Activated CD8-positive, alpha-beta memory T cell treated with anti-CD3 and anti-CD28 coated beads, Interleukin-2, amount 10 ng/mL, durations not matched to agents 7 days and 5 days (primary cell): ENCODE measurements at regions not wholly inside any gene's neighbourhood (a gene's known extent, or its start where the extent isn't known, plus 50 kb on each side); places are given as distances from the start of the nearest gene placed in this dataset.
"Not testable (repeated sequence)": the region's sequence is repeated elsewhere in the genome, so short reads cannot be mapped to it uniquely, and the experiment has no call there.

Experiments used
- ATAC-seq: fragments of 150-1000 bp; cut with Tn5 transposase; one replicate; pipeline ENCODE4 v1.10.0; 2021; ENCODE audit warnings: moderate library complexity
- CTCF ChIA-PET: fragments of 350-600 bp; sonication (Branson Sonifier 250); formaldehyde crosslinking; loops from one replicate; lab custom pipeline; 2021; ENCODE audit warnings: antibody characterized with exemption; lab: Charles Lee
- DNase-seq: peaks from one replicate; pipeline ENCODE4 v3.0.0-alpha.2; 2020
- H3K27ac Mint-ChIP-seq: one replicate; pipeline ENCODE4 v1.8.0; 2021; ENCODE audit warnings: mild to moderate bottlenecking, mixed read lengths
- H3K27me3 Mint-ChIP-seq: one replicate; pipeline ENCODE4 v1.8.0; 2021; ENCODE audit warnings: mixed read lengths
- H3K36me3 Mint-ChIP-seq: one replicate; pipeline ENCODE4 v1.8.0; 2021; ENCODE audit warnings: mild to moderate bottlenecking, mixed read lengths
- H3K4me1 Mint-ChIP-seq: one replicate; pipeline ENCODE4 v1.8.0; 2021; ENCODE audit warnings: mixed read lengths
- H3K4me3 Mint-ChIP-seq: one replicate; pipeline ENCODE4 v1.8.0; 2021; ENCODE audit warnings: mild to moderate bottlenecking, moderate library complexity, mixed read lengths
- H3K9me3 Mint-ChIP-seq: one replicate; pipeline ENCODE4 v1.8.0; 2022; ENCODE audit warnings: low read depth, mixed read lengths

DNA sequence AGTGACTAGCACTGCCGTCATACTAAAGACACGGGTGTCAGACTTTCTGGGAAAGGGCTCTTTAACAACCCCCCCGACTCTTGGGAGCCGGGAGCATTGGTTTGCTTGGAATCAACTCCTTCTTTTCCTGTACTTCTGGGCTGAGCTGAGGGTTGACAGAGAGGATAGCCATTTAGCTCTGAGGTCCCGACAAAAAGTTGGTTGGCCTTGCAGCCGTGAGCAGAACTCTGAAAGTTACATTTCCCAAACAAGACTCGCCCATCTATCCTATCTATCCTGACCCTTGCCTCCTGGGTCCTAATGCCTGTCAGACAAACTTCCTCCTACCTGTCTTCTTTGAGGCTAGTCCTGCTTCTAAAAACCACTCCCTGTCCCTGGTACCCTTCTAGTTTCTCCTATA, 460.8 kb upstream of the TOM1L1 start:
- no peaks in the 10 kb centered on the region for H3K27me3 Mint-ChIP-seq
- no peak for DNase-seq
- H3K4me1 Mint-ChIP-seq, result no peaks in the 10 kb centered on the region
- CTCF ChIA-PET, result no interaction called here
- no peak overlapping the region for H3K27ac Mint-ChIP-seq
- H3K36me3 Mint-ChIP-seq, result no peaks in the 10 kb centered on the region
- ATAC-seq, result no peak
- no peak overlapping the region for H3K4me3 Mint-ChIP-seq
- H3K9me3 Mint-ChIP-seq, result peaks cover 4% of the 10 kb centered on the region

DNA sequence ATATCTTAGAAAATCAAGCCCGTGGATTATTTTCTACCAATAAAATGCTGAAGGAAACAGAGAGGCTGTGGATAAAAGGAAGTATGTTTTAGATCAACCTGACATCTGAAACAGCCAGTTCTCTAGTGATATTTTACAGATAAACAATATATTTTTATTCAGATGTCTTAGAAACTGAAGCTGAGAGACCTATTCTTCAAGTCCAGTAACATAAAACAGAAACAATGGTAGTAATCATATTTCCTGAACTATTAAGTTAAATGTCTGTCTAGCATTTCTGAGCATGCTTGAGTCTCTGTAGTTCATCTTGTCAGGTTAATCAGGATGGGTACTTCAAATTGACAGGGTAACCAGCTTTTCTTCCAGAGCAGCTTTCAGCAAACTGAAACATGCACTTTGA, 449.6 kb upstream of the TOM1L1 start:
- H3K4me3 Mint-ChIP-seq, result no peak overlapping the region
- H3K27me3 Mint-ChIP-seq, result no peaks in the 10 kb centered on the region
- peaks cover 5% of the 10 kb centered on the region for H3K9me3 Mint-ChIP-seq
- H3K4me1 Mint-ChIP-seq, result no peaks in the 10 kb centered on the region
- ATAC-seq (no peak), DNase-seq (no peak)
- no peaks in the 10 kb centered on the region for H3K36me3 Mint-ChIP-seq
- no peak overlapping the region for H3K27ac Mint-ChIP-seq
- CTCF ChIA-PET, result no interaction called here

DNA sequence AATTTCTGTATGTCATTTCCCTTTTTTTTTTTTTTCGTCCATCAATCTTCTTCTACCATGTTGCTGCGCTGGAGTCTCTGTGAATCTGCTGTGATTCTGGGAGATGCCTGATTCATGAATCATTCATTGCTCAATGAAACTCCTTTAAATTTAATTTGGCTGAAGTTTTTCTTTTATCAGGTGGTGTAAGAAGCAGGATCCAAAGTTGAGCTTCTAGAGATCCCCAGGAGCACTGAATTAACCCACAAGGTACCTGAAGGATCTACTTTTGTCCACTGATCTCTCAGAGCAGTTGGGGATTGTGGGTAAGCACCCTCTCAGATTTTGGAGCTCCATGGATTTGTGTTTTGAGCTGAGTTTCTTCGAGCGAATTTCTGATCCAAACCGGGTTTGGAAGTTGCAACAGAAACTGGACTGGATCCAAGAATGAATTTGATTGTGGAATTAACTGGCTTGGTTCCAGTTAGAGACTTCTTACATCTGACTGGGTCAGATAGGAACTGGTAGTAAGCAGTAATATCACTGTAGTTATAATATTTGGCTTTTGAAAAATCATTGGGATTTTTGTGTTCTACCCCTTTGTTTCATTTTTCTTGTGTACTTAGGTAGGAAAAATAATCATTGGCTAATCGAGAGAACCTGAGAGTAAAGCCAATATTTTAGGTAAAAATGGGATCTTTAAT, 447.8 kb upstream of the TOM1L1 start:
- Mint-ChIP-seq H3K27ac (no peak overlapping the region), H3K36me3 (no peaks in the 10 kb centered on the region), H3K4me1 (no peaks in the 10 kb centered on the region), H3K9me3 (peaks cover 9% of the 10 kb centered on the region), H3K27me3 (no peaks in the 10 kb centered on the region), H3K4me3 (no peak overlapping the region)
- DNase-seq (no peak), ATAC-seq (no peak)
- CTCF ChIA-PET, result no interaction called here

DNA sequence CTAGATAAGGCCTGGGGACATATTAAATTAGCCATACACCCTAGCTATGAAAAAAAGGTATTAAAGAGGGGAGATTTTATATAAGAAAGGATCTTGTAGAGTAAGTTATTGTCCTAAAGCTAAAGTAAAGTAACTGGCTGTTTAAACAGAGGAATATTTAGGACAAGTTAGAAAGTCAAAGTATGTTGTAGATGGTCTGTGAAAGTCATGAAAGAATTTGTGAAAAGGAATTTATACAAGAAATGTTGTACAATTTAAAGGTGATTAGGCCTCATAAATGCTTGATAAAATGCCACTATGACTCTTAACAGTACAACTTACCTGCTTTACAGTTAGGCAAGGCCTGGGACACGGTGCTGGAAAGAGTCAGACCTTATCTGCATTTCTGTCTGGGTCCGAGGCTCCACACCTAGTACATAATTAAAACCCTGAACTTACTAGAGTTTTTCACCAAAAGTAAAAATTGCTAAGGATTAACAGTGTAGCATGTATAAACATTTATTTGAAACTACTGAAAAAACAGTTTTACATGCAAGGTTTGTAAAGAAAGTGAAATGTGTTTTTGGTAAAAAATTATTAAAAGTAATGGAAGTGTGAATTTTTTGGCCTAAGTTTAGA, 445.3 kb upstream of the TOM1L1 start:
- Mint-ChIP-seq H3K36me3 (no peaks in the 10 kb centered on the region), H3K4me3 (no peak overlapping the region), H3K9me3 (peaks cover 9% of the 10 kb centered on the region), H3K27me3 (no peaks in the 10 kb centered on the region), H3K4me1 (no peaks in the 10 kb centered on the region), H3K27ac (no peak overlapping the region)
- no peak for DNase-seq
- no peak for ATAC-seq
- CTCF ChIA-PET, result no interaction called here

DNA sequence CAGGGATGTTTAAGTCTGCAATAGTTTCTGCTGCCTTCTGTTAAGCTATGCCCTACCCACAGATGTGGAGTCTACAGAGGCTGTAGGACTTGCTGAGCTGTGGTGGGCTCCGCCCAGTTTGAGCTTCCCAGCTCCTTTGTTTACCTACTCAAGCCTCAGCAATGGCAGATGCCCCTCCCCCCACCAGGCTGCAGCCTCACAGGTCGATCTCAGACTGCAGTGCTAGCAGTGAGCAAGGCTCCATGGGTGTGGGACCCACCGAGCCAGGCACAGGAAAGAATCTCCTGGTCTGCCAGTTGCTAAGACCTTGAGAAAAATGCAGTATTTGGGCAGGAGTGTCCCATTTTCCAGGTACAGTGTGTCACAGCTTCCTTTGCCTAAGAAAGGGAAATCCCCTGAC, 435.2 kb upstream of the TOM1L1 start:
- H3K27me3 Mint-ChIP-seq, ATAC-seq, H3K4me1 Mint-ChIP-seq, H3K27ac Mint-ChIP-seq, DNase-seq, CTCF ChIA-PET, H3K36me3 Mint-ChIP-seq, H3K9me3 Mint-ChIP-seq, H3K4me3 Mint-ChIP-seq: not testable (repeated sequence)

DNA sequence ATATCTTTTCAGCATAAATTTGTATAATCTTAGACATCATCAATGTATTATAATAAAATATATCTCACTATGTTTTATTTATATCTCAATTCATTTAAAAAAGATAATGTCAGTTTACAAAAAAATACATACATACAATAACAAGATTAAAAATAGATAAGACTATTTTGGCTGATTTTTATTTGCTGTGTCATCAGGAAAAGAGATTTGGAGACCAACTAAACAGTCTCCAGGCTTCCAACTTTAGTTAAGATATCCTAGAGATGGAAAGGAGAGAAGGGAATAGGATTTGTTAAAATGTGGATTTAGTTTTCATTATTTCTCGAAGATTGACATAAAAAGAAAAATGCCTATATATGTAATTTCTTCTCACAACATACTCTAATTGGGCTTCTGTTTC, 433.8 kb upstream of the TOM1L1 start:
- Mint-ChIP-seq H3K27ac (no peak overlapping the region), H3K27me3 (no peaks in the 10 kb centered on the region), H3K4me1 (no peaks in the 10 kb centered on the region), H3K4me3 (no peak overlapping the region), H3K36me3 (no peaks in the 10 kb centered on the region), H3K9me3 (peaks cover 4% of the 10 kb centered on the region)
- CTCF ChIA-PET, result no interaction called here
- DNase-seq, result no peak
- no peak for ATAC-seq

DNA sequence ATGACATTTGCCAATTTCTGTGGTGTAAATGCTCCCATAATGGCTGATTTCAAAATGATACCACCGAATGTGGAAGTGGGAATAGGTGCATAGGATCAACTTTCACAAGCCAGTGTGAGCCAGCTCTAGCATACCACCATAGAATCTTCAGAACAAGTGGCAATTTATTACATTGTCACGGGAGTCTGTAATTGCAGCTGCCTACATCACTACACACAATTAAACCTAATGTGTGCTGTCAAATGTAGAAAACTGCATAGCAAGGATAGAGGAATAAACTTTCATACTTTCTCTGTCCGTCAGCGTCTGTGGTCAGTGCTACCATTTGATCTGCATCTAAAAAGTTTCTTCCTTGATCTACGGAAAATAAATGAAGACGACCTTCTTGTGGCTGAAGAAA, 417.8 kb upstream of the TOM1L1 start:
- no peaks in the 10 kb centered on the region for H3K4me1 Mint-ChIP-seq
- H3K27me3 Mint-ChIP-seq, result no peaks in the 10 kb centered on the region
- CTCF ChIA-PET, result no interaction called here
- H3K36me3 Mint-ChIP-seq, result no peaks in the 10 kb centered on the region
- H3K27ac Mint-ChIP-seq, result no peak overlapping the region
- H3K9me3 Mint-ChIP-seq, result no peaks in the 10 kb centered on the region
- DNase-seq (no peak), ATAC-seq (no peak)
- H3K4me3 Mint-ChIP-seq, result no peak overlapping the region

DNA sequence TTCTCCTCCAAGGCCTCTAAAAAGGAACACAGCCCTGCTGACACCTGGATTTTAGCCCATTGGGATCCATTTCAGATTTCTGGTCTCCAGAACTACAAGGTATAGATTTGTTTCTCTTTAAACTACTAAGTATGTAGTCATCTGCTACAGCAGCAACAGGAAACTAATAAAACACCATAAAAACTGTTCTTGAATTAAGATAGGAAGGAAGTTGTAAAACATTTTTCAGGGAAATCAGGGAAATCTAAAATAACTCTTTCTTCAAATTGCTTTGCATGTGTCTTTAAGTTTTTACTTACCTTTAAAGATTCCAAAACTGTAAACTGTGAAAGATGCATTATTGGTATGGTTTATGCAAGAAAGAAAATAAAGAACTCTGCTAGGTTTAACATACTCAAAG, 407.0 kb upstream of the TOM1L1 start:
- ATAC-seq, result no peak
- no peak overlapping the region for H3K4me3 Mint-ChIP-seq
- no peak overlapping the region for H3K27ac Mint-ChIP-seq
- no peaks in the 10 kb centered on the region for H3K9me3 Mint-ChIP-seq
- no peaks in the 10 kb centered on the region for H3K27me3 Mint-ChIP-seq
- no peaks in the 10 kb centered on the region for H3K4me1 Mint-ChIP-seq
- CTCF ChIA-PET, result no interaction called here
- H3K36me3 Mint-ChIP-seq, result no peaks in the 10 kb centered on the region
- DNase-seq, result no peak

DNA sequence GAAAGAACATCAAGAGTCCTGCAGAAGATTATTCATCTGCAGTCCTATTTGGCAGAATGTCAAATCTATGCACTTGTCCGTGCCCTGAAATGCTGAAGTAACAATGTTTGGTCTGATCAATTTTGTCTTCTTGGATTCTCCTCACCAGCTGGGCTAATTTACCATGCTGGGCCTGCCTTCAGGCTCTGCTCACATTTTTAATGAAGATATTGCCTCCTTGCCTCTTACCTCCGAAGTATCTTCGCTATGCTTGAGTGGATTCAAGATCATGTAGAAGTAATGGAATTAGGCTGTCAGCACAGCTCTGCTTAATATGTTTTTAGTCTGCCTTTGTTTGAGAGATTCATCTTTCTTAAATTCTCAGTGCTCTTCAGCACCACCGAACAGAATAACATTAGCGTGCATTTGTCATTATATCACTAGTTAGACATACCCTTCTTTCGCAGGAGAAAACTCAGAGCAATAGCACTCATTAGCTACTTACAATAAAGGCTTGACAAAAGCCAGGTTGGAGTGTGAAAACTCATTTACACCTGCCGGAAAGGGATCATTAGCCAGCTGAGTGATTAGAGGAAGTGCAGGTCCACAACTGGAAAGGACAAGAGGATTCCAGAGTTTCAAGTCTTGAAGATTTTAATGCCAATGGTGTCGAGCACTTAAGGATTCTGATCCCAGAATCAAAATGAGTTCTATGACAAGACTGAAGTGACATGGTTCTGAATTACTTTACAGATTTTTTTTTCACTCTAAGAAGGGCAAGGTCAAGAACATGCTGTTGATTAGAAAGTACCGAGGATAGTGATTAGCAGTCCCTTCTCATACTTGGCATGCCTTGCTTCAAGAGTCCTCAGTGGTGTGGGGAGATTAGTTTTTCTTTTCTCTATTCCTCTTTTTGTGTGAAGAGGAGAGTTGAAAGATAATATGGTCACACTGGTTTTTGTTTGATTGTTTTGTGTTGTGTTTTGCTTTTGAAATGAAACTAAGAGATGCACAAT, 405.6 kb upstream of the TOM1L1 start:
- H3K27me3 Mint-ChIP-seq, result no peaks in the 10 kb centered on the region
- CTCF ChIA-PET, result no interaction called here
- DNase-seq, result no peak
- no peak overlapping the region for H3K4me3 Mint-ChIP-seq
- no peaks in the 10 kb centered on the region for H3K36me3 Mint-ChIP-seq
- H3K9me3 Mint-ChIP-seq, result no peaks in the 10 kb centered on the region
- H3K4me1 Mint-ChIP-seq, result no peaks in the 10 kb centered on the region
- no peak overlapping the region for H3K27ac Mint-ChIP-seq
- no peak for ATAC-seq

DNA sequence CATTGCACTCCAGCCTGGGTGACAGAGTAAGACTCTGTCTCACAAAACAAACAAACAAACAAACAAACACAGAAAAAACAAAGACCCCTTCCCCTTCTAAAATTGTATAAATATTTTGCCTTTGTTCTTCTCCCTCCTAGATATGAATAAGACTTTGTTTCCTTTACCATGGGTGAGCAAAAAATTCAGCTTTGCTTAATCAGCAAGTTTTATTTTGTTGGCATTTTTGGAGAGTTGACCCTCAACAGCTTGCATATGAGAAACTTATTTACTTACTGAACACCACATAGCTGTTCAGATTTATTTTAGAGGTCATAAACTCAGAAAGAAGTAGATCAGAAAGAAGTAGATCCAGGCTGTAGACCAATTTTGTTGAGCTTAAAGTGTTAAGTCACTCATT, 395.2 kb upstream of the TOM1L1 start:
- peaks cover 10% of the 10 kb centered on the region for H3K9me3 Mint-ChIP-seq
- H3K36me3 Mint-ChIP-seq, result no peaks in the 10 kb centered on the region
- H3K27ac Mint-ChIP-seq, result no peak overlapping the region
- DNase-seq, result no peak
- CTCF ChIA-PET, result no interaction called here
- H3K27me3 Mint-ChIP-seq, result no peaks in the 10 kb centered on the region
- no peak for ATAC-seq
- no peaks in the 10 kb centered on the region for H3K4me1 Mint-ChIP-seq
- no peak overlapping the region for H3K4me3 Mint-ChIP-seq

DNA sequence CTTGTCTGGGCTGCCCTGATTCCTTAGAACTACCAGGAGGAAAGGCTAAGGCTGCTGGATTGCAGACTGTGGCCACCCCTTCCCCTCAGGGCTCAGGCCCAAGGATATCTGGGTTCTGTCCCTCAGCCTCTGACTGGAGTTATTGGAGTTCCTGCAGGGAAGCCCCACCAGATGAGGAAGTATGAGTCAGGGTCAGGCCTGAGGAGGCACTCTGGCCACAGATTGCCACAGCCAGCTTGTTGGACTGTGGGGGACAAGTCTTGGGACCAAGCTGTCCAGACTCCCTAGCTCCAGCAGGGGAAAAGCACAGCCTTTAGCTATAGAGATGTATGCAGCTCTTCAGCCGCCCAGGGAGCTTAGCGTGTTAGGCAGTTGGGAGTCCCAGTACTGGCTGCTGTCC, 381.9 kb upstream of the TOM1L1 start:
- H3K9me3 Mint-ChIP-seq, result peaks cover 2% of the 10 kb centered on the region
- no peaks in the 10 kb centered on the region for H3K36me3 Mint-ChIP-seq
- no peaks in the 10 kb centered on the region for H3K27me3 Mint-ChIP-seq
- ATAC-seq, result no peak
- H3K4me1 Mint-ChIP-seq, result no peaks in the 10 kb centered on the region
- no peak overlapping the region for H3K27ac Mint-ChIP-seq
- DNase-seq, result no peak
- H3K4me3 Mint-ChIP-seq, result no peak overlapping the region
- CTCF ChIA-PET, result no interaction called here

DNA sequence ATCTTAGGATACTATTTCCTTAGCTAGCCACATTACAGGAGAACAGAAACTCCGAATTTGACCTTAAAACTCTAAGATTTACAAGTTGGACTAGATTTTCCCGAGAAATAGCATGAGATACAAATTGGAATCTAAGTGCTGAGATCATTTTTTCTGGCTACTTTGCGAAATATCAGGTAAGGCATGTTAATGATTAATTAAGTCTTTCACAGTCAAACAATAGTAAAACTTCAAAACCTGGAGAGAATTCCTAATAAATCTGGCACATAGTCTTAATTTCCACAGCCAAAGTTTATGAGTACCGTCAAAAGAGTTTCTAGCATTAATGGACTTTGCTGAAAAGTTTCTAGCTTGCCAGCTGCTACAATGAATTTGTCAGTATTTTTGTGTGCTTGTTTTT, 379.5 kb upstream of the TOM1L1 start:
- no peak overlapping the region for H3K4me3 Mint-ChIP-seq
- H3K36me3 Mint-ChIP-seq, result no peaks in the 10 kb centered on the region
- CTCF ChIA-PET, result no interaction called here
- H3K9me3 Mint-ChIP-seq, result peaks cover under 1% of the 10 kb centered on the region
- H3K4me1 Mint-ChIP-seq, result no peaks in the 10 kb centered on the region
- no peak for DNase-seq
- no peaks in the 10 kb centered on the region for H3K27me3 Mint-ChIP-seq
- H3K27ac Mint-ChIP-seq, result no peak overlapping the region
- no peak for ATAC-seq

DNA sequence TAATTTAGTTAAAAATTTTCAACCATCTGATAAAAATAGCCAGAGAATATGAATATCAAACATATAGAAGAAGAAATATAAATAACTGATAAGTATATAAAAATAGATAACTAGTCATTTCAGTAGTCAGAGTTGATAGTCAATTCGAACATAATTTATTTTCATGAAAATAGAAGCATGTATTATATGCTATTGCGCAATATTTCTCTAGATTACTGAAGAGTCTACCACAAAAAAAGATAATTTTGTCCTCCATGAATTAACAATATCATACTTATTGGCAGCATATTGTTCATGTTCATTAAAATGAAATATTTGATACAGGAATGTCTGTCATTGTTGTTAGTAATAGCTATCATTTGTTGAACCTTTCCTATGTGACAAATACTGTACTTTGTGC, 376.2 kb upstream of the TOM1L1 start:
- CTCF ChIA-PET, result no interaction called here
- Mint-ChIP-seq H3K36me3 (no peaks in the 10 kb centered on the region), H3K4me3 (no peak overlapping the region), H3K9me3 (peaks cover 4% of the 10 kb centered on the region), H3K4me1 (no peaks in the 10 kb centered on the region), H3K27me3 (no peaks in the 10 kb centered on the region), H3K27ac (no peak overlapping the region)
- DNase-seq, result no peak
- ATAC-seq, result no peak

DNA sequence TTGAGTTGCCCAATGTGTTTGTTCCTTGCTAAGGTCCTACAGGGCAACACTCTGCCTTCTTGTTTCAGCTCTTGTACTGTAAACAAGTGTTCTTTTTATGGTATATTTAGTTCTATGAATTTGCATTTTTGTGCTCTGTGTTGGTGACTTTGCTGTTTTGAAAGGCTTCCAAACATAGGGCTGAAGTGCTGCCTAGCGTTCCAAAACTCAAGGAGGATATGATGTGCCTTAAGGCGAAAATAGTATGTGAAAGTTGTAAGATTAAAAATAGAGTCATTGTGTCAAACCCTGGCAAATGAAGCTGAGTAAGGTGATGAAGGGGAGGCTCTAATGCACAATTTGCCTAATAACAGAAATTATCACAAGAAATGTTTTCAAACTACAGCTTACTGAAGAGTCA, 372.7 kb upstream of the TOM1L1 start:
- Mint-ChIP-seq H3K27ac (no peak overlapping the region), H3K9me3 (peaks cover 4% of the 10 kb centered on the region), H3K36me3 (no peaks in the 10 kb centered on the region), H3K27me3 (no peaks in the 10 kb centered on the region), H3K4me3 (no peak overlapping the region), H3K4me1 (no peaks in the 10 kb centered on the region)
- DNase-seq (no peak), ATAC-seq (no peak)
- CTCF ChIA-PET, result no interaction called here
